ENCODE measurements at regions not wholly inside any gene's neighbourhood (a gene's known extent, or its start where the extent isn't known, plus 50 kb on each side); places are given as distances from the start of the nearest gene placed in this dataset.
"Not testable (repeated sequence)": the region's sequence is repeated elsewhere in the genome, so short reads cannot be mapped to it uniquely, and the experiment has no call there.

DNA sequence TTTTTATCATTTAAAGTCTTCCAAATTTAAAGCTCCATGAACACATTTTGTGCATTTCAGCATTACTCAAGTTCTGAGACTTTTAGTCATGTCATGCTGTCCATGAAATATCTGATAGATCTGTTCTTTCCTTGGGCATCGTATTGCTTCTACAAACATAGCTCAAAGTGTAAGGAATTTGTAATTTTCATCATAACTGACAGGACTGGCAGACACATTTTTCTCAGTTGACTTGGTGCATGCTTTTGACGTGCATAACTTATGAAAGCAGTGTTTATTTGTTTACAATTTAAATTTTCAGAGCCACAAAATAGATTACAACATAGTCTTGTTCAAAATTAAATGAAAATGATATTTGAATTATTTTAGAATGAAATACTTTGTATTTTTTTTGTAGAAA is 812.1 kb upstream of the NOVA1 start:
- DNase-seq, result no peak

DNA sequence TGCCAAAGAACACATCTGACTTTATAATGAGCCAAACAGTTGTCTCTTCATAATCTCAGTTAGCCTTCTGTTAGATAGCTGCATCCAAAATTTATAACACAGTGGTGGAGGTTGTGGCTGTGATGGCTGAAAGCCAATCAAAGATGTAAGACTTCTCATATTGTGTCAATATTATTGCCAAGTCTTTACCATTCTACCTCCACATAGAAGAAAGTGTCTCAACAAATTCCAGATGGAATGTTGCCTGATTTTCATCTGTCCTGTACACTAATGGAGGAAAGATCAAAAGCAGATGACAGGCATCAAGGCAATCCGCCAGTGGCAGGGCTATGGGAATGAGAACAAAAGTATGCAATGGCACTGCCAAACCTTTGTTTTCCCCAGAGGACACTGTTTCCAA is 813.1 kb upstream of the NOVA1 start:
- no peak for DNase-seq

DNA sequence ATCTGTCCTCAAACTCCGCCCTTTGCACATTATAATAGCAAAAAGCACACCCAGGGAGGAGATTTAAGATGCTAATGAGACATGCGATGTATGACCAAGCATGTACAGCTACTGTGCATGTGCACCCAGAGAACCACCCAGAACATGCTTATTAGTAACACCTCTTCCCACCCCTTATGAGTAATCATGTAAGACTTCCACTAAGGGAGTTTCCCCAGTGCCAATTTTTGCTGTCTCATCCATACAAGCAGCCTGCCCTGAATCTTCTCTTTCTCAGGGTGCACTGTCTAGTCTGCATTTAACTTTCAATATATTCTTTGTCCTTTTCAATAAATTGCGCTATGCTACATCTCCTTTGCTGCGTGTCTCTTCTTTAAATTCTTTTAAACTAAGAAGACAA is 830.0 kb upstream of the NOVA1 start:
- DNase-seq, result no peak

GRCh38 chr14:27435923-27436670 is 838.3 kb upstream of the NOVA1 start:
- no peak for DNase-seq

GRCh38 chr14:27484633-27485032 is 886.8 kb upstream of the NOVA1 start:
- no peak for DNase-seq

DNA sequence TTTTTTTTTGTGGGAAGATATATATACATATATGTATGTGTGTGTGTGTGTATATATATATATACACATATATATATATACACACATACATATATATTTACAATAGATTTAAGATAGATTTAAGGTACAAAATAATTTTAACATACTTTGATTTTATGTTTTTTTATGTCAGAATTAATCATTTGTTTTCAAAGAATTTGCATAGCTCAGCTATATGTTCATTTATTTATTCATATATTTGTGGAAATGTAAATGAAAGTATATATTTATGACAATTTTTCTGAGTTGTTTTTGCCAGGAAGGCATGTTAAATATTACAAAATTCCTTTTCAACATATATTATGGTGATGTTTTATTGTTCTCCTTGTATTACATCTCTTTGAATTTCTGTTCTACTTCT is 887.4 kb upstream of the NOVA1 start:
- no peak for DNase-seq

- no peak for DNase-seq
These were observed 908.4 kb upstream of the NOVA1 start for GRCh38 chr14:27506272-27506671.

DNA sequence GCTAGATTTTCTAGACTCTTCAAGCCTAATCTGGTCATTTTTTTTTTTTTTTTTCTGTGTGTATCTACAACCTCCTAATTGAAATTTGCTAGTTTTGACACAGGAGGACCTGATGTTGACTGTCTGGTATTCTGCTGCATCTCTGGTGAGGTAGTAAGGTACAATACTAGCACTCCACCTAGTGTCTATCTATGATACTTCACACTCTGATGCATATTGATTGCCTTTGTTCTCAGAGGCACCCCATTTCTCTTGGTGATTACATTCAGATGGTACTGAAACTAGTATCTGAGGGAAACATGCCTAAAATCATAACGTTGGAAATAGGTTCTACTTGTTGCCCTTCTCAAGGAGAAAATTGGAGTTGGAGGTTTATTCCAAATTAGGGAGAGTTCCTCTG is 930.5 kb upstream of the NOVA1 start:
- no peak for DNase-seq

GRCh38 chr14:27536748-27537147 is 938.9 kb upstream of the NOVA1 start:
- no peak for DNase-seq

DNA sequence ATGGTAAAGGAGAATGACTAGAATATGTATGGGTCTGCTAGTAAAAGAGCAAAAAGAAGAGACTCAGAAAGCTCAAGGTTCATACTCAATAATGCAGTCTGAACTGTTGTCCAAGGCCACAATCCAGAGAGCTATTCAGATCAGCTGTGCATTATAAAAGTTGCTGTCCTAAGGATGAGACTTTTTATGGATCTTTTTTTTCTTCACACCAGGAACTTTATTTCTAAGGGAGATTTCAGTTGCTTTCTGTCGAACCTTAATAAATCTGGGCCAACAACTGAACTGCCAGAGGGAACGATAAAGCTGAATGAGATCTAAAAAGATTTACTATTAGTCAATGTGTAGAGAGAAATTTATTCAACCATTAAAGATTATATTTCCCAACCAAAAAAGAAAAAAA is 948.3 kb upstream of the NOVA1 start:
- no peak for DNase-seq

DNA sequence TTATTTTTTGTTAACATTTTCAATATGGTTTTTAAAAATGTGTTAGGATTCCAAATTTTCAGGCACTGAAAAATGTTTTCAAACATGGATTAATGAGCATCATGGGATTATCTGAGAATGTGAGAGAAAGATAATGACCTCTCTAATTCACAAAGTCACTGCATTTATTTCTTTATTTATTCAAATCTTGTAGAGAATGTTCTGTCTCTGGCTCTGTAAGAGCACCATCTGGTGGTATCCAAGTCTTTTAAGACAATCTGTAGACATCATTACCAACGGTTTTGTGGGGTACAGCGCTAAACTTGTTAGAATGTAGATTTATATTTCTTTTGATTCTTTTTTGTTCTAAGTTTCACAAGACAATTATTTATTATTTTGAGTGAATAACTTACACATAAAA is 956.0 kb upstream of the NOVA1 start:
- no peak for DNase-seq

DNA sequence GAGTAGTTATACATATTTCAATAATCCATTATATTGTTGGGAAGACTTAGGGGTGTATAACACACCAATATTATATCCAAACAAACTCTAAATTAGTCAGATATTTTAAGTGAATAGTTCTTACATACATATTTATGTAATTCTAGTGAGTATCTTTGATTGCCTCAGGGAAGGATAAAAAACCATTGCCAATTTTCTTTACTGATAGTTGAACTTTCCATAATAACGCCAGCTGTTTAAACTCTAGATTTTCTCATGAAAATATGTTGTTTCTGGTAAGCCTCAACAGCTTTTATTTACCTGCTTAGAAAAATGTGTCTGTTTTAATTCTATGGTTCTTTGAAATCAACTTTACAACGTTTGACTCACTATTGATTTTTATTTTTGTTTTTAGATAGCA is 959.6 kb upstream of the NOVA1 start:
- no peak for DNase-seq

- DNase-seq, result no peak
These were observed 962.0 kb upstream of the NOVA1 start for GRCh38 chr14:27559848-27560247.

DNA sequence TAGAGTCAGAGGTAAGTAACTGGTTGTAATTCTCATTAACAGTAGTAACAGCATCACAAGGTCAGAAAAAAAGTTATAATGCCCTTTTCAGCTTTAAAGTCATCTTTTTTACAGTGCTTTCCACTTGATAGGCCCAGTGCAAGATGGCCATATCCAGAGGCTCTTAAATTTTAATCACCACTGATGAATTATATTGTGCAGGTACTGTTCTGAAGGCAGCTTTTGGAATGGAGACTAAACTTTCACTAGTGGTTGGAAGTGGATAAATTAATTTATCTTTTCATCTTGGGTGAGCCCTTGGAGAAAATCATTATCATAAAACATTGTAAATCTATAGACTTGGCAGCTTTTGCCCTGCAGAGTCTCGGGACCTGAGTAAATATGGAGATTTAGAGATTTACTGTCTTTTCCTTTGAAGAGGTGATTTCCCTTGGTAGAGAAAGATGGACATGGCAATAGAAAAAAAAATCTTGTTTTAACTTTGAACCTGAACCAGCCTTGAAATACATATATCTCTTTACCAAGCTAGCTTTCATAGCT is 969.1 kb upstream of the NOVA1 start:
- no peak for DNase-seq

- DNase-seq, result no peak
These were observed 975.2 kb upstream of the NOVA1 start for GRCh38 chr14:27573018-27573417.

DNA sequence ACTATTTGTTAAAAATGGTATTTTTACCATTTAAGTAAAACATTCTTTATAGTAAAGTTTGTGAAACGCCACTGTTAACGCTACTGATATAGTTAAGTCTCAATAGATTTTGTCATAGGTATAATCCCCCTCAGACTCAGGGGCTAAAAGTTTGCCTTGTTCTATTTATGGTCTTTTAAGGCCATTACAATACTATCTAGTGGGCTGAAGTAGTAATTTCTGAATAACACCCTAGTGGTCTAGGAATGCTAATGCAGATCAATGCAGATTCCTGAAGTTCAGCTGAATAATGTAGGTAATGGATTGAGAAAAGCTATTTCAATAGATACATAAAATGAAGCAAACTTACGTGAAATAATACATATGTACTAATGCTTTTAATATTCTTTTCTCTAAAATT is 989.3 kb upstream of the NOVA1 start:
- no peak for DNase-seq

DNA sequence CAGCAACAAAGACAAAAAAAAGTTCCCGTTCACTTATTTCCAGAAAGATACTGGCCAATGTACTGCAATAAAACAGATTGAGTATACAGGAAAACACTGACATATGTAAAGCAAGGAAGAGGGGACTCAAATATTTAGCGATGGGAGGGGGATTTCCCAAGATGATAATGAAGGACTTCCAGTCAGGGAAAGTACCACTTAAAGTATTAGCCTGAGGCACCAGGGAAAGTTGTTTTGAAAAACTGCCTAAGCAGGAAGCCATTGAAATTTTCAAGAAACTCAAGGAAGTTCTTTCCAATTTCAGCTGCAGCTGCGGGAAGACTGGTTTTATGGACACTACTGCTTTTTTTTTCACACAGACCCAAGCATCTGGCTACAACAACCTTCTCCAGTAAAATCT is 1007.4 kb upstream of the NOVA1 start:
- DNase-seq, result no peak

GRCh38 chr14:27608377-27608776 is 1010.5 kb upstream of the NOVA1 start:
- no peak for DNase-seq

DNA sequence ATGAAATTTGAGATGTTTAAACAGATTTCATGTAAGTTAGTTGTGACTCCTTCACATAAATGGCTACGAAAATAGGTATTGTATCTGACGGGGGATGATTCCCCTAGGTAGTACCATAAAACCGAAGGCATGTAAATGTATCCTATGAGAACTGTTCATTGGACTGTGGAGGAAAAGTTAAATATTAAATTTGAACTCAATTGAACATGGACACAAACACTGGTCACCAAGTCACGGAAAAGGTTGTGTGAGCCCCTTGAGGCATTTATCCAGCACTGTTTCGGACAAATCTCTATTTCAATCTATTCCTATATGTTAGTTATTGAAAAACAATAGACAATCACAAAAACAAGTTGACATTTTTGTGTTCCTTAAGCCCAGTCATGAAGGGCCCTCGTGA is 1014.3 kb upstream of the NOVA1 start:
- DNase-seq, result no peak

DNA sequence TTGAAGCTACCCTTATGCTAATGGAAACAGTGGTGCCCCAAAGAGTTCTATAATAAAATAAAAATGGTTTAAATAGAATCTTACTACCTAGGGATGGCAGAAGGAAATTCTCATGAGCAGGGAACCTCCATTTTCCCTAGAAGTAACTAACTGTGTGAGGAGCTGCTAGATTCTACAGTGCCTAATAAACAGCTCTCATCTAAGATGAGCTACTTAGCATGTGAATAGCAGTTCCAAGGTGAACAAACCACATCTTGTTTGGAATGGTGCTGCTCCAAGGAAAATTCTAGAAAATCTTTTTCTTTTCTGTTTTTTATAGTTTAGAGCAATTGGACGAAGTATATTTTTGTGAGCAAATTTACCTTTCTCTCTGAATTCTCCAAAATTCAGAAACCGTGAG is 1015.3 kb upstream of the NOVA1 start:
- no peak for DNase-seq

GRCh38 chr14:27623782-27624181 is 1025.9 kb upstream of the NOVA1 start:
- DNase-seq, result no peak

- DNase-seq, result no peak
These were observed 1036.5 kb upstream of the NOVA1 start for GRCh38 chr14:27634056-27634970.

- not testable (repeated sequence) for DNase-seq
These were observed 1042.9 kb upstream of the NOVA1 start for GRCh38 chr14:27640688-27641087.

DNA sequence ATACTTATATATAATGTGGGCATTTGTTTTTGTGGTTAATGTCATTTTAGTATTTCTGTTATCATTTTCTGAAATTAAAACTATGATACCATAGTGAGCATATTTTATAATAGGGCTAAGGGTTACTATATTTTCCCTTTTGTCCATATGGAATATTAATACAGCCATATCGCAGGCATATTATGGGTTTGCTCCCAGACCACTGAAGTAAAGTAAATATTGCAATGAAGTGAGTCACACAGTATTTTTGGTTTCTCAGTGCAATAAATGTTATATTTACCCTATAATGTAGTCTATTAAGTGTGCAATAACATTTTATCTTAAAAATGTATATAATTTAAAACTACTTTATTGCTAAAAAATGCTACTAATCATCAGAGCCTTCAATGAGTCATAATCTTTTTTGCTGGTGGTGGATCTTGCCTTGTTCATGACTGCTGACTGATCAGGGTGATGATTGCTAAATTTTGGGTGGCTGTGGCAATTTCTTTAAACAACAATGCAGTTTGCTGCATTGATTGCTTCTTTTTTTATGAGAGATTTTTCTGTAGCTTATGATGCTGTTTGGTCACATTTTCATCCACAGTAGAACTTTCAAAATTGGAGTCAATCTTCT is 1044.5 kb upstream of the NOVA1 start:
- DNase-seq, result no peak
